Amniotic epithelial cell (primary cell): ENCODE measurements at regions not wholly inside any gene's neighbourhood (a gene's known extent, or its start where the extent isn't known, plus 50 kb on each side); places are given as distances from the start of the nearest gene placed in this dataset.
"Not testable (repeated sequence)": the region's sequence is repeated elsewhere in the genome, so short reads cannot be mapped to it uniquely, and the experiment has no call there.

Experiments used
- DNase-seq: peaks from one replicate; pipeline ENCODE4 v3.0.0-alpha.2; 2010; ENCODE audit warnings: low read depth

DNA sequence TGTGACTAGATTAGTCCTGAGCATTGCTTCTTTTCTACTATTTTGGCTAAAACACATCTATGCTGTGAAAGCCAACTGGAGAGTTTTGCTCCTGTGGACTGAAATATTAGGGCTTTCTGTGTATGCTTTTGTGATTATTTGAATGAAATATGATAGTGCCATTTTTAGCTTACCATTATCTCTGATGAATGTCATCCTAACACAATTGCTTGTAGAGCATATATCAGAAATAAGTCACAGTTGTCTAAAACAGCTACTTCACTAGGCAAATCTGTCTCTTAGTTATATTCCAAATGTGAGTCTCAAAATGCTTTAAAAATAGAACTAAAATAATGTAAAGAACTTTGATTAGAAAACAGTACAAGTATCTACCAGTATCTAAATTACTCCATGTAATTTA lies 401.4 kb upstream of the PTCHD4 start:
- DNase-seq = no peak

DNA sequence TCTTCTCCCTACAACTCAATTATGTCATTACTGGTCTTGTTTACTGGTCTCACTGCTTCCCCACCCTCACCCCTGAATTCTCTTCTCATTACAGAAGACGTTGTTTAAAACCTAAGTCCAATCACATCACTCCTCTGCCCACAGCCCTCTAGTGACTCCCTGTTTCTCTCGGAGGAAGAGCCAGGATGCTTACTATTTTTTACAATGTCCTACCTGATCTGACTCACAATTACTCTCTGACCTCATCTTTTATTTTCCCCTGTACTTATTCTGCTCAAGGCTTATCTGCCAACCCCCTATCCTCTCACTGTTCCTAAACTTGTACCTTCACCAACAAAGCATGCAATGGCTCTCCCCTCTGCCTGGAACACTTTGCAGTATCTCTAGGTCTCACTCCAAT lies 400.4 kb upstream of the PTCHD4 start:
- DNase-seq = peak; percentile 10

DNA sequence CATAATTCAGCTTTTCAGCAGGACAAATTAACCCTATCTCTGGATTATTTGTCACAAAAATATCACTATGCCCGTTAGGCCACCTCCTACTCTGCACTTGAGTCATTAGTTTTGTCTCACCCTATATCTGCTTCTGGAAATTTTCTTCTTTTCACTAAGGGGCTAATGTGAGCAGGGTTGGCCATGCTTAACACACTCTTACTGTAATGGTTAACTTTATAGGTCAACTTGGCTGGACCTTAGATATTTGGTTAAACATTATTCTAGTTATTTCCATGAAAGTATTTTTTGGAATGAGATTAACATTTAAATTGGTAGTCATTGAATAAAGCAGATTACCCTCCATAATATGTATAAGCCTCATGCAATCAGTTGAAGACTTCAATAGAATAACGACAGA lies 394.6 kb upstream of the PTCHD4 start:
- DNase-seq = no peak

DNA sequence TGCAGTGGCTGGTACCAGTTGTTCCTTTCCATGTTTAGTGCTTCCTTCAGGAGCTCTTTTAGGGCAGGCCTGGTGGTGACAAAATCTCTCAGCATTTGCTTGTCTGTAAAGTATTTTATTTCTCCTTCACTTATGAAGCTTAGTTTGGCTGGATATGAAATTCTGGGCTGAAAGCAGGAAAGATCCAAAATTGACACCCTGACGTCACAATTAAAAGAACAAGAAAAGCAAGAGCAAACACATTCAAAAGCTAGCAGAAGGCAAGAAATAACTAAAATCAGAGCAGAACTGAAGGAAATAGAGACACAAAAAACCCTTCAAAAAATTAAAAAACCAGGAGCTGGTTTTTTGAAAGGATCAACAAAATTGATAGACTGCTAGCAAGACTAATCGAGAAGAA lies 382.4 kb upstream of the PTCHD4 start:
- DNase-seq = not testable (repeated sequence)

DNA sequence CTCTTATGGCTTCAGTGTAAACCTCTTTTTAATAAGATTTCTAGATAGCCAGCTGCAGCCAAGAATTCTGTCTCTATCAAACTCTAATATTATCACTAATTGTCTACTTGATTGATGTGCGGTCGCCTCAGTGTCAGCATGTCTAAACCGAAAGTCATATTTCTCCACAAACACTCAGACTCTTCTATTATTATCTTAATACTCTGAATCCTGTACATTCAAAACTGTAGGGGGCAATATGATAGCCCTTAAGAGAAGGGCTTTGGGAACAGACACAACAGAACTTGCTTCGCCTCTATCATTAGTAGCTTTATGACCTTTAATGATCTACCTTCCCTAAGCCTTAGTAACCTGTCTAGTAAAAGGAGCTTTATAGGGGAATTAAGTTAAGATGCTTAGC lies 379.7 kb upstream of the PTCHD4 start:
- DNase-seq = no peak

DNA sequence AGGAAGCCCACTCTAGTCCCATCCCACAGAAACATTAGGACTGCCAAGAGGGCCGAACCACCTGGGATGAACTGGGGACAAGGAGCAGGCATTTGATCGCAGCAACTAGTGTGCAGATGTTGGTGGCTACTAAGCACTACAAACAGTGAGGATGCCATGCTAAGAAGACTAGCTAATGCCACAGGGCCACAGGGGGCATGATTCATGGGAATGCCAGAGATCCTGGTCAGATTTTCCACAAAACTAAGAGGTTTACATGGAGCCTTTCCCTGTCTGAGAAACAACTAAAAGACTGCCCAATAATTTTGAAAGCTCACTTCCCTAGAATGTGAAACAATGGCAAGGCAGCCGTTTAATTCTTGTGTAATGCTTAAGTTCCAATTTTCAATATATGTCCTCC lies 375.9 kb upstream of the PTCHD4 start:
- DNase-seq = no peak

DNA sequence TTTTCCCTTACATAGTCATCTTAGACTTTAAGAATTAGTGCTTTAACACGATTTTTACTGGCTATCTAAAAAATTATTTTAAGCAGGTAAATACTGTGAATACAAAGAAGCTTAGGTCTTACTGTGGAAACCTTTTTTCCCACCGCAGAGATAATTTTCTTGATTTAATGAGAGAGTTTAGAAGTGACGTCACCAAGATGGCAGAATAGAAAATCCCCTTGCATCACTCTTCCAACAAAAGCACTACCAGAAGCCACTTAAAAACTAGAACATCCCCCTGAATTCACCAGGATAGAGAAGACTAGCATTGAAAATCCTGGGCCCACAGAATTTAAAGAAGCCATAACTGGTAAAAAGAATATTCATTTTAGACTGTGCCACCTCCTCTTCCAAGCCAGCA lies 375.4 kb upstream of the PTCHD4 start:
- DNase-seq = no peak

DNA sequence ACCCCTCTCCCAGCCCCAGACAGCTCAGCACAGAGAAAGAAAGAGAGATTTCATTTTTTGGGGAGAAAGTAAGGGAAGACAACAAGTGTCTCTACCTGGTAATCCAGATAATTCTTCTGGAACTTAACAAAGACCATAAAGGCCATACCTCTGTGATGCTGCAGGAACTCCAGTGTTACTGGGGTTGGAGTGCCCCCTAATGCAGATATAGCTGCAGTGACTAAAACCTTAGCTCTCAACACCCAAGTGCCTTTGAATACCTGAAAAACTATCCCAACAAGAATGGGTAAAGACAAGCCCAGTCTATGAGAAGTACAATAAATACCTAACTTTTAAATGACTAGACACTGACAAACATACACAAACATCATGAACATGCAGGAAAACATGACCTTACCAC lies 365.3 kb upstream of the PTCHD4 start:
- DNase-seq = peak; percentile 55

DNA sequence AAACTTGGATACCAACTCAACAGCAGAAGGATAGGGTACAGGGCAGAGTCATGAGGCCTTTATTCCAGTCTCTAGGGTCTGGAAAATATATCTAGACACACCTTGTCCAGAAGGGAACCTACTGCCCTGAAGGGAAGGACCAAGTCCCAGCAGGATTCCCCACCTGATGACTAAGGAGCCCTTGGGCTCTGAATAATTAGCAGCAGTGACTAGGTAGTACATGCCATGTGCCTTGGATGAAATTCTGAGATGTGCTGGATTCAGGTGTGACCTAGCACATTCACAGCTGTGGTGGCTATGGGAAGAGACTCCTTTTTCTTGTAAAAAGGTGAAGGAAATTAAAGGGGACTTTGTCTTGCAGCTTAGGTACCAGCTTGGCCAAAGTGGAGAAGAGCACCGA lies 364.3 kb upstream of the PTCHD4 start:
- no peak for DNase-seq

DNA sequence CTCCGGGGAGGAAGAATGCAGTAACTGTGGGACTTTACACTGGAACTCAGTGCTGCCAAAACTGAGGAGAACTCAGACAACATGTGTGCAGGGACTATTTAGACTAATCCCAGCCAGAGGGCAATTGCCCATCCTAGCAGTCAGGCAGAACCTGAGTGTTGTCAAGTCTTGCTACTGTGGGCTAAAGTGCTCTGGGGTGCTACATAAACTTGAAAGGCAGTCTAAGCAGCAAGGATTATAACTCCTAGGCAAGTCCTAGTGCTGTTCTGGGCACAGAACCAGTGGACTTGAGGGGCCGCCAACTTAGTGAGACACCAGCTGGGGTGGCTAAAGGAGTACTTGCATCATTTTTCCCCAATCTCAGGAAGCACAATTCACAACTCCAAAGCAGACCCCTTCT lies 363.8 kb upstream of the PTCHD4 start:
- DNase-seq = no peak

DNA sequence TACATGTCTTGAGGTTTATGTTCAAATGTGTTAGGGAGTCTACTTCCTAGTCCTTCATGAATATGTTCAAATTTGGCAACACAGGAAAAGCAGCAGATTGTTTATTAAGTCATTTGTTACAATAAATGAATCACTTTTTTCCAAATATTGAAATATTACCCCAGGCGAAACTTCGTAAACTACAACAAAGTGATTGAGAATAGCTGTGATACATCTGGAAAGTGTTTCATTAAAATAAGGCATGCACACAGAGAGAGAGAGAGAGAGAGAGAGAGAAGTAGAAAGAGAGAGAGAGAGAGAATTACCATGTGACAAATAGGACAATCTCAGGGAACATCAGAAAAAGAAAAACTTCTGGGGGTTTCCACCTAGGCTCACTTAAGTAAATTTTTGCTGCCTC lies 363.1 kb upstream of the PTCHD4 start:
- no peak for DNase-seq

DNA sequence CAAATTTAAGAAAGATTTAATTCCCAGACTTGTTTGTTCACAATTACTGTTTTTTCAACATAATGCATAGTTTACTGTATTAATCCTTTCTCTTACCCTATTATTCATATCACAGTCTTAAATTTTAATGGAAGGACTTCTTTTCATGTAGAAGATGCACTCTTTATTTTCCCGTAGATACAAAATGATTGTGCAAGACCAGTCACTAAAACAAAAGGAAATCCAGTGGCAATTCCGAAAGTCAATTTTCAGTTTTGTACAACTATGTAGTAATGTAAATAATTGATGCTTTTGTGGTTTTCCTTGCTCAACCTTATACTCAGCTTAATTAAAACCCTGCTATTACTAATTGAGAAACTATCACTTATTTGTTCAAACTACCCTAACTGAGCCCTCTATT lies 361.5 kb upstream of the PTCHD4 start:
- DNase-seq = no peak

DNA sequence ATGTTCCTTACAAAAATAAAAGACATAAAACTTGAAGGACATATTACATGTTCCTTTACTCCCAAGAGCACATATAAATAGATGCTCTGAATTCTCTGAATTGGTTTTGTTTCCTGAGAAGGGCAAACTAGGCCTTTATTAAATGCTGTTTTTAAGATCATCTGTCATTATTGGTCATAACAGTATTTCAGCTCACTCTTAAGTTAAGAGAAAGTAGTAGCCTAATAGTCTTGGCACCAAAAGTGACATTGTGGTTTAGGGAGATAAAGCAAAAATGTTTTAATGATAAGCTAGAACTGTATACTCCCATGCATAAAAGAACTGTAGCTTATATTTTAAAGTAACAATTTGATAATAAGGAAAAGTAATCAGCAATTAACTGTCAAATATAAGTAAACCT lies 361.1 kb upstream of the PTCHD4 start:
- DNase-seq = peak; percentile 51

DNA sequence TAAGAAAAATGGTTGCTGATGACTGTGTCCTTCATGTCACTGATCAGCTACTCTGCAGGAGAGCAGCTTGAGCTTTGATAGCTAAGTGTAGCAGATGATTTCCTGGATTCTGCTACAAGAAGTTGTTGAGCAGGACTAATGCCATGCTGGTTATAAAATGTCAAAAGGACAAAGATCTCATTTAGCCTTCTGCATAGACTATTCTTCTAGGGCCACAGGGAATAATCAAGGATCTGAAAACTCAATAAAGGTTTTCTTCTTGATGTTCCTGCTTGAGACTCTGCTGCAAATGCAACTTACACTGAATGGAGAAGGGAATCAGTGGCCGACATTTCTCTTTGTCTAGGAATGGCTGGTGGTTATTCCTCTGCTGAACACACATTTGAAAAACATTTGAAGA lies 360.3 kb upstream of the PTCHD4 start:
- no peak for DNase-seq

DNA sequence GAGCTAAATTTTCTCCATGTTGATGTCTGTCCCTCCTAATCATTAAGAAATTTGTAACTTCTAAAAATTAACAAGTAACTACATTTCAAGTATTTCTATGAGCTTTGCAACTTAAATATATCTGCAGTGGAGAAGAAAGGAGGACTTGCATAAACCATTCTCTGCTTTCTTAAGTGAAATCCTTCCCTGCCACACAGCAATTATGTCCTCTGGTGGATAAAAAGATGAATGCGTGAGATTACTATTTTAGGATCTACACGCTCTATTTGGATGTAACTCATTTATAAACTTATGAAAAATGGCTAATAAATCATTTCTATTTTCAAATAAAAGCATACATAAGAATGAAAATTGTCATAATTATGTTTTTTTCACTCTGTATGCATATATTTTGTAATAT lies 338.0 kb upstream of the PTCHD4 start:
- peak; percentile 24 for DNase-seq

DNA sequence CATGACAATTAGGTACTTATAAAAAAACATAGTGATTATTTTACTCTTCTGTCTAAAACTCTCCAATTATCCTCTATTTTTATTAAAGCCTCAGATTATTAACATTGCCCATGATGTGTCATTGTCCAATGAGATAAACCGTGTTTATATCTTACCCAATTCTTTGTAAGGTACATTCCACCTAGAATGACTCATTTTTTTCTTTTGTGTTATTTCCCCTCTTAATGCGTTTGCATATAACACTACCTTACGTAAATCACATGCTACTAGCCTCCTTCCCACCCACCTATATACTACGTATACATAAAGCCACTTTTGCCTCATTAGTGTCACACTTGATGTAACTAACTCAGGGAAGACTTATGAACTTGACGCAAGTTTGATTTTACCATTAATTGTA lies 336.3 kb upstream of the PTCHD4 start:
- DNase-seq = no peak

DNA sequence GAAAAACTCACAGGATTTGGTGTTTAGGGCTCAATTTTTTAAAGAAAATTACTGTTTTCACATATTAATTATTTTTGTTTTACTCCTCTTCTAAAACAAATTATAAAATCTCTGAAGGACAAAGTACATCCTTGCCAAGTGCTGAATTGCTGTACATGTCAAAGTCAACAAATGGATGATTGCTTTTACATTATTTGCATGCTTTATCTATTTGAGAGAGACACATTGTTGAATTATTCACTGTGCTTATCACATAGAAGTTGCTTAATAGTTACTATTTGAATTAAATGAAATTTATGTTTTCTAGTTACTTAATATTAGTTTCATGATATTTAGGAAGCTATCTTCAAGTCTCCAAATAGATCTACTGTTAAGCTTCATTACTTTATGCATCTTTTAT lies 318.6 kb upstream of the PTCHD4 start:
- DNase-seq = peak; percentile 46

DNA sequence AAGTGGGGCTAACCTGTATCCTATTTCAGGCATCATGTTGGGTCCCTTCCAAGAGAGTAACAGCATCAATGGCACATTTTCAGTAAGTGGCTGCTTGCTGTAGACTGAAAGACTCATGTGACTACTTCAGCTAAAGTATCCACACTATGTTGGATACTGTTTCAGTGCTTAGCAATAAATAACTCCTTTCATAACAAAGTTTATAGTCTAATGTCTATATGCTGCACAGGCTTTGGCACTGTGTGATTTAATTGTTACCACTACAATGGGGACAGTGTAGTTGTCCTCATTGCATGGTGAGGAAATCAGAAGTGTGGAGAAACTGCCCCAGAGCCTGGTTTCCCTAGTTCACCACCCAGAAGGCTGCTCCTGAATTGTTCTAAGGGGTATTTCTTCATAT lies 318.0 kb upstream of the PTCHD4 start:
- no peak for DNase-seq

DNA sequence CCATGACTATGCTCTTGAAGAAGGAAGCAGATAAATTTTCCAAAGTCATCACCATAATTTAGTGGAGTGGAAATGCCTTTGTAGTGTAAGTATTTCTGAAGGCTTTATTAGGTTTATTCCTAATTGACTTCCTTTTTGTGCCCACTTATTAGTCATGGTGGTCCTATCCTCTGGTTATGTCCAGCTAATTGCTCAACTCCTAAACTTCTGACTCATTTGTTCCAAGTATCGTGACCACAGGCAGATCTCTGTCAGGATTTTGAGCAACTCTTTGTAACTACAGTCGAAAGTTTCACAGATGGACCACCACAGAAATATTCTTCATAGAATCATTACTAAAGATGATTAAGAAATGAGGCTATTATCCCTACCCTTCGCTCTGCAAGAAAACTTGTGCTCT lies 315.6 kb upstream of the PTCHD4 start:
- peak; percentile 95 for DNase-seq

DNA sequence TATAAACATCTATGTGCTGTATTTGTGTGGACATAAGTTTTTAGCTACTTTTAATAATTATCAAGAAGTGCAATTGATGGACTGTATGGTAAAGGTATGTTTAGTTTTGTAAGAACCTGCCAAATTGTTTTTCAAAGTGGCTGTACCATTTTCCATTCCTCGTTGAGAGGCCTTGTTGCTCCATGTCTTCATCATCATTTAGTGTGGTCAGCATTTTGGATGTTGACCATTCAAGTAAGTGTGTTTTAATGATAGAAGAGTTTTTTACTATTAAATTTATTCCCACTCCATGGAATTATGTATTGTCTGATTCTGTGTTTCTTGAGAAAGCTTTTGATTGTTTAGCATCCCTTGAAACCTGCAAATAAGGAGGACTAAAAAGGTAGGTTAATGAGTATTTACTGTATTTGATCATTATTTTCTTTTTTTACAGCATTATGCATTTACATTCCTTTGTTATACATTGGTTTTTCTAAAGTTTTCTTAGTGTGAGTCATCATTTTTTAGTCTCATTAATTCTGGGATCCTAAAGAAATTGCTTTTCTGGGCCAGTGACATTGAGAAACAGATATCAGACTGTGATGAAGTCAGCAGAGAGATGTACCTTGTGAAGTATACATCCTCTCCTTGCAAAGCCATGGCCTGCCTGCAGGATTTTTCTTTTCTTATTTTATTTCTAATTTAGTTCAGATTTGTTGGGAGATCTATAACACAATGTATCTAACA lies 312.8 kb upstream of the PTCHD4 start:
- peak; percentile 34 for DNase-seq

DNA sequence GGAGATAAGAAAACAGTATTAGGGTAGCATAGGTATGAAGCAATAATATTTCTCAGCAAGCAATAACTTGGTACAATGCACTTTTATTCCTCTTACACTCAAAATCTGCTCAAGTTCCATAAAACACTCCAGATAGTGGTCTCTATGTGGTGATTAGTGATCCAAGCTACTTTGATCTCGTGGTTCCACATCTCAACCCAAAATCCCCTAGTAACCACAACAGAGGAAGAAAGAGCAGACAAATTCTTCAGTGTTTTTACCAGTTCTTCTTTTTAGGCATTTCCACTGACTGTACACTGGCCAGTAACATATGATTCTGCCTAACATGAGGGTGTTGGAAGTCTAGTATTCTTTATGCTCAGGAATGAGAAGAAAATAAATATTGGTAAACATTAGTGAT lies 309.0 kb upstream of the PTCHD4 start:
- DNase-seq = no peak

DNA sequence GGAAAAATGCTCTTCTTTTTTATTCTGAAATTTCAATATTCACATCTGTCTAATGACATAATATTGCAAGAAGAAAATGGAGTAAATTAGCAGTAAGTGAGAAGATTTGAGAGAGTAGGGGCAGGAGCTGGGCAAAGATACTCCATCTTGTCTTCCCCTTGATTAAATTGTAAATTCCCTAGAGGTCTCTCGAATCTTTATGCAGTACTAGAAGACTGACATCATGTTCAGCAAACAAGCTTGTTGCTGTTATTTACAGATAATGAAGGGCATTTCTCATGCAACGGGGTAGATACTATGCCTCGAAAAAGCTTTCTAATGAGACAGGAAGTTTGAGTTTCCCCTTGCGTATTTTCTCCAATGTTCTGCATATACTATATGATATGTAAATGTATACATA lies 306.9 kb upstream of the PTCHD4 start:
- no peak for DNase-seq

DNA sequence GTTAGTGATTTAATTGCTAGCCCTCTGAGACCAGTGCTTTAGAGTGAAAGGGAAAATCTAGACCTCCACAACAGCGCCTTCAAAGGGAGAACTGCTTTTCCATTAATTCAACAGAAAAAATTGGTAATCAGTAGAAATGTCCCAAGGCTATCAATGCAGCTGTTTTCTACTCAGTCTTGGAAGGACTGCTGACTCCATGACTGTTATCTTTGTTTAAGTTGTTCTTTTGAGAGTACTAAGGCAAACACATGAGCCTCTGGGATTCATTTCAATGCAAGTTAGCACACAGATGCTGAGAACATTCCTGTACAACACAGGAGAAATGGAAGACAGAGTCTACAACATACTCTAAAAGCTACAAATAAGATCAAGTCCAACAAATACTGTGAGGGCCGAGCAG lies 301.7 kb upstream of the PTCHD4 start:
- DNase-seq = no peak

DNA sequence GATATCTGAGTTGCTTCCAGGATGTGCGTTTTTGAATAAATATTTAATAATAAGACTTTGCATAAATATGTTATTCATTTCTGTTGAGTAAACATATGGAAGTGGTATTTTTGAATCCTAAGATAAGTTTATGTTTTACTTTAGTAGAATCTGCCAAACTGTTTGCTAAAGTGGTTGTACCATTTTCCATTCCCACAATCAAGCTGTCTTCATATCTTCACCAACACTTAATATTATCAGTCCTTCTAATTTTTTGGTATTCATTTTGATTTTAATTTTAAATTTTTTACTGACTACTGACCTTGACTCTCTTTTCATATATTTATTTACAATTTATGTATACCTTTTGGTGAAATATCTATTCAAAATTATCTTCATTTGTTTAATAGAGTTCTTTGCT lies 293.9 kb upstream of the PTCHD4 start:
- no peak for DNase-seq

DNA sequence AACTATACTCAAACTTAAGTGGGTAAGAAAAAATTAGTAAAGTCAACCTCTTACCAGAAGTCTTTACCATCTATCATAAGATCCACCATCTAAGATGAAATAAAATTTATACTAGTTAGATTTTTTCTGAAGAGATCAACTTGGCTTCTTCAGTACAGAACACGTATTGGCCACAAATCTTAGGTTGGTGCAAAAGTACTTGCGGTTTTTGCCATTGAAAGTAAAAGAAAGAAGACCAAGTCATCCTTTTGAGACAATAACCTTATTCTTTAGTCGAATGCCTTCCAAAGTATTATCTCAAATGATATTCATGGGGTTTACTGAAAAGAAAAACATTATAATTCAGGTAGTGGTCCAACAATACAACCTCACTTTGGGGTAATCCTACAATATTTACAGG lies 292.6 kb upstream of the PTCHD4 start:
- DNase-seq = no peak
